SJSA1 (cell line): ENCODE measurements at regions not wholly inside any gene's neighbourhood (a gene's known extent, or its start where the extent isn't known, plus 50 kb on each side); places are given as distances from the start of the nearest gene placed in this dataset.
A peak's percentile ranks its signal among the peaks of the same experiment; 100 is the strongest.
"Not testable (repeated sequence)": the region's sequence is repeated elsewhere in the genome, so short reads cannot be mapped to it uniquely, and the experiment has no call there.

Experiments
- DNase-seq, 2 experiments: peaks; one replicate each; pipeline ENCODE4 v3.0.0-alpha.2; 2015 to 2020; ENCODE audit warnings: low spot score in 2 of 2, low read depth in 1 of 2
- H3K27ac ChIP-seq: fragments of 250-450 bp; sonication (Bioruptor Pico); 2 replicates; pipeline ENCODE4 v1.5.1; 2020; ENCODE audit warnings: mild to moderate bottlenecking, moderate library complexity
- H3K27me3 ChIP-seq: fragments of 250-450 bp; sonication (Bioruptor Pico); replicated peaks from 2 replicates; pipeline ENCODE4 v1.5.1; 2020; ENCODE audit warnings: mild to moderate bottlenecking, moderate library complexity
- H3K36me3 ChIP-seq: fragments of 250-450 bp; sonication (Bioruptor Pico); 2 replicates; pipeline ENCODE4 v1.5.1; 2020; ENCODE audit warnings: mild to moderate bottlenecking
- H3K4me1 ChIP-seq: fragments of 250-450 bp; sonication (Bioruptor Pico); replicated peaks from 2 replicates; pipeline ENCODE4 v1.6.1; 2021; ENCODE audit warnings: mild to moderate bottlenecking
- H3K4me3 ChIP-seq: fragments of 250-450 bp; sonication (Bioruptor Pico); 2 replicates; pipeline ENCODE4 v1.5.1; 2020; ENCODE audit warnings: mild to moderate bottlenecking
- H3K9me3 ChIP-seq: fragments of 250-450 bp; sonication (Bioruptor Pico); replicated peaks from 2 replicates; pipeline ENCODE4 v1.5.1; 2020; ENCODE audit warnings: mild to moderate bottlenecking

GRCh38 chr19:28726533-28727479, 486.1 kb downstream of the UQCRFS1 start:
- Histone ChIP-seq H3K4me3 (no peak overlapping the region), H3K36me3 (no peaks in the 10 kb centered on the region), H3K27ac (no peak overlapping the region), H3K27me3 (no peaks in the 10 kb centered on the region), H3K4me1 (no peaks in the 10 kb centered on the region), H3K9me3 (0 out of 2 replicates have a peak, but pooled peaks cover 3% of the 10 kb centered on the region)
- no peak for DNase-seq

- DNase-seq: no peak
- Histone ChIP-seq H3K4me1 (no peaks in the 10 kb centered on the region), H3K27me3 (no peaks in the 10 kb centered on the region), H3K27ac (no peak overlapping the region), H3K36me3 (no peaks in the 10 kb centered on the region), H3K4me3 (no peak overlapping the region), H3K9me3 (no peaks in the 10 kb centered on the region)
Observed at GRCh38 chr19:28718909-28719308, 494.0 kb downstream of the UQCRFS1 start.

GRCh38 chr19:28715157-28715556, 497.8 kb downstream of the UQCRFS1 start:
- Histone ChIP-seq H3K4me1 (no peaks in the 10 kb centered on the region), H3K4me3 (no peak overlapping the region), H3K9me3 (no peaks in the 10 kb centered on the region), H3K36me3 (no peaks in the 10 kb centered on the region), H3K27ac (no peak overlapping the region), H3K27me3 (no peaks in the 10 kb centered on the region)
- DNase-seq: no peak

- no peaks in the 10 kb centered on the region for H3K27me3 ChIP-seq
- no peak overlapping the region for H3K4me3 ChIP-seq
- H3K36me3 ChIP-seq: no peaks in the 10 kb centered on the region
- H3K27ac ChIP-seq: no peak overlapping the region
- DNase-seq: no peak
- no peaks in the 10 kb centered on the region for H3K4me1 ChIP-seq
- no peaks in the 10 kb centered on the region for H3K9me3 ChIP-seq
Observed at GRCh38 chr19:28711411-28711810, 501.5 kb downstream of the UQCRFS1 start.

- Histone ChIP-seq H3K4me1 (no peaks in the 10 kb centered on the region; the same call in 1 of the 2 replicates), H3K27me3 (no peaks in the 10 kb centered on the region), H3K27ac (no peak overlapping the region), H3K9me3 (no peaks in the 10 kb centered on the region), H3K36me3 (no peaks in the 10 kb centered on the region), H3K4me3 (no peak overlapping the region)
- DNase-seq: peak in 1 of 2 experiments; percentile 23
Observed at GRCh38 chr19:28710278-28710677, 502.7 kb downstream of the UQCRFS1 start.

GRCh38 chr19:28706693-28707092, 506.3 kb downstream of the UQCRFS1 start:
- no peaks in the 10 kb centered on the region for H3K27me3 ChIP-seq
- H3K9me3 ChIP-seq: no peaks in the 10 kb centered on the region
- H3K4me1 ChIP-seq: peaks cover 8% of the 10 kb centered on the region
- H3K27ac ChIP-seq: no peak overlapping the region
- no peak overlapping the region for H3K4me3 ChIP-seq
- DNase-seq: no peak
- H3K36me3 ChIP-seq: no peaks in the 10 kb centered on the region

- H3K4me3 ChIP-seq: no peak overlapping the region
- H3K27ac ChIP-seq: peak overlapping the region; percentile 52
- no peaks in the 10 kb centered on the region for H3K27me3 ChIP-seq
Observed at GRCh38 chr19:28705008-28705407, 507.9 kb downstream of the UQCRFS1 start.

GRCh38 chr19:28703400-28703956, 509.5 kb downstream of the UQCRFS1 start:
- H3K9me3 ChIP-seq: no peaks in the 10 kb centered on the region
- no peak overlapping the region for H3K4me3 ChIP-seq
- DNase-seq: no peak
- H3K4me1 ChIP-seq: peaks cover 17% of the 10 kb centered on the region
- H3K27ac ChIP-seq: no peak overlapping the region
- H3K27me3 ChIP-seq: no peaks in the 10 kb centered on the region
- H3K36me3 ChIP-seq: no peaks in the 10 kb centered on the region

More at GRCh38 chr19:28705008-28705407, 507.9 kb downstream of the UQCRFS1 start:
- no peaks in the 10 kb centered on the region for H3K36me3 ChIP-seq
- DNase-seq: peak; percentile 68 to 70
- H3K9me3 ChIP-seq: no peaks in the 10 kb centered on the region
- peaks cover 17% of the 10 kb centered on the region for H3K4me1 ChIP-seq

GRCh38 chr19:28701491-28701890, 511.5 kb downstream of the UQCRFS1 start:
- Histone ChIP-seq H3K27me3 (no peaks in the 10 kb centered on the region), H3K36me3 (no peaks in the 10 kb centered on the region), H3K4me1 (peaks cover 17% of the 10 kb centered on the region), H3K27ac (peak overlapping the region; percentile 40), H3K9me3 (no peaks in the 10 kb centered on the region), H3K4me3 (no peak overlapping the region)
- peak in 1 of 2 experiments; percentile 26 for DNase-seq

- Histone ChIP-seq H3K4me3 (no peak overlapping the region), H3K27ac (no peak overlapping the region), H3K27me3 (no peaks in the 10 kb centered on the region), H3K4me1 (peaks cover 17% of the 10 kb centered on the region), H3K36me3 (no peaks in the 10 kb centered on the region), H3K9me3 (no peaks in the 10 kb centered on the region)
- DNase-seq: no peak
Observed at GRCh38 chr19:28700176-28700575, 512.8 kb downstream of the UQCRFS1 start.

- DNase-seq: no peak
- Histone ChIP-seq H3K4me3 (no peak overlapping the region), H3K9me3 (no peaks in the 10 kb centered on the region), H3K36me3 (no peaks in the 10 kb centered on the region), H3K27me3 (no peaks in the 10 kb centered on the region), H3K27ac (no peak overlapping the region), H3K4me1 (peaks cover 9% of the 10 kb centered on the region; the same call in 1 of the 2 replicates)
Observed at GRCh38 chr19:28697308-28697707, 515.6 kb downstream of the UQCRFS1 start.

GRCh38 chr19:28694812-28695211, 518.1 kb downstream of the UQCRFS1 start:
- Histone ChIP-seq H3K4me1 (no peaks in the 10 kb centered on the region), H3K27me3 (no peaks in the 10 kb centered on the region), H3K9me3 (no peaks in the 10 kb centered on the region), H3K4me3 (no peak overlapping the region), H3K27ac (no peak overlapping the region), H3K36me3 (no peaks in the 10 kb centered on the region)
- no peak for DNase-seq

- no peaks in the 10 kb centered on the region for H3K27me3 ChIP-seq
- no peak overlapping the region for H3K4me3 ChIP-seq
- no peak overlapping the region for H3K27ac ChIP-seq
- H3K36me3 ChIP-seq: no peaks in the 10 kb centered on the region
- DNase-seq: no peak
- H3K4me1 ChIP-seq: no peaks in the 10 kb centered on the region
- H3K9me3 ChIP-seq: no peaks in the 10 kb centered on the region
Observed at GRCh38 chr19:28691683-28692082, 521.3 kb downstream of the UQCRFS1 start.

- not testable (repeated sequence) for H3K27me3 ChIP-seq, DNase-seq, H3K27ac ChIP-seq, H3K4me1 ChIP-seq, H3K9me3 ChIP-seq, H3K4me3 ChIP-seq, H3K36me3 ChIP-seq
Observed at GRCh38 chr19:28689464-28689863, 523.5 kb downstream of the UQCRFS1 start.
